ENCODE measurements at regions not wholly inside any gene's neighbourhood (a gene's known extent, or its start where the extent isn't known, plus 50 kb on each side); places are given as distances from the start of the nearest gene placed in this dataset.
"Not testable (repeated sequence)": the region's sequence is repeated elsewhere in the genome, so short reads cannot be mapped to it uniquely, and the experiment has no call there.

DNA sequence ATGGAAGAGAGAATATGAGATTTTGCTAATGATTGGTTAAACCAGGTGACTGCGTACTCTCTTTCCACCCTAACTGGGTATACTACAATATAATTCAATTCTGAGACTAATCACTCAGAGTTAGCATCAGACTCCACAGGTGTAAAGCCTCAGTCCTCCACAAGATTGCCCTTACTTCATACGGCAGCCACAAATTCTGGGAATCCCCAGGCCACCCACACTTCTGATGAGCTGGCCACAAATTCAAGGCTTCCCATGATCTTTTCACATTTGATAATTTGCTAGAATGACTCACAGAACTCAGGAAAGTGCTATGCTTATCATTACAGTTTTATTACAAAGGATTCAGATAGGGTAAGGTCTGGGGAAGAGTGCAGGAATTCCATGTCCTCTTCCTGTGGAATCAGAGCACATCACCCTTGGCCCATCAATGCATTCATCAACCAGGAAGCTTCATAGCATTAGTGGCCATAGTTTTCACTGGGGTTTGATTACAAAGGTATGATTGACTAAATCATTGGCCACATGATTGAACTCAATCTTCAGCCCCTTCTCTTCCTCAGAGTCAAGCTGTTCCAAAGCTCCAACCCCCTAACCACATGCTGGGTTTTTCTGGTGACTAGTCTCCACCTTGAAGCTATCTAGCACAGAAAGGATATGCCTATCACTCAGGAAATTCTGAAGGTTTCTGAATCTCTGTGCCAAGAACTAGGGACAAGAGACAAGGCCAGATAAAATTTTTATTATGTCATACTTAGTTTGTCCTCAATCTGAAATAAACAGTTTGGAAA lies 131.7 kb downstream of the HHIPL2 start:
- no peak for DNase-seq (ENCODE audit: low read depth)

DNA sequence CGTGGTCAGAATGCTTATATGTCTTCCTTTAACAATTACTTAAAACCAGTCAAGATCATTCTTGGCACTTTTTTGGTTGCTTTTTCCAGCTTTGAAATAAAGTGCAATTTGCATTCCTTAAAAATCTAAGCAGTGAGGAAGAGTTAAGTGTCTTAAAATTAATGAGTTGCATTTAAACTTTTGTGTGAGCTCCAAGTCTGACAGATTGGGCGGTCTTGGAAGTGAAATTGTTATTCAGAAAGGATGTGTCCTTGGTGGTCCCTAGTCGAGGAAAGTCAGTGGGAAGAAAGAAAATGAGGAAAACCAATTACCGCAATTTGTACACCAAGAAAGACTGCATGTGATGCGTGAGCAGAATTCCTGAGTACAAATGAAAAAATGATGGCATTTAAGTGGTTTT lies 132.5 kb downstream of the HHIPL2 start:
- DNase-seq (ENCODE audit: low read depth) = no peak

DNA sequence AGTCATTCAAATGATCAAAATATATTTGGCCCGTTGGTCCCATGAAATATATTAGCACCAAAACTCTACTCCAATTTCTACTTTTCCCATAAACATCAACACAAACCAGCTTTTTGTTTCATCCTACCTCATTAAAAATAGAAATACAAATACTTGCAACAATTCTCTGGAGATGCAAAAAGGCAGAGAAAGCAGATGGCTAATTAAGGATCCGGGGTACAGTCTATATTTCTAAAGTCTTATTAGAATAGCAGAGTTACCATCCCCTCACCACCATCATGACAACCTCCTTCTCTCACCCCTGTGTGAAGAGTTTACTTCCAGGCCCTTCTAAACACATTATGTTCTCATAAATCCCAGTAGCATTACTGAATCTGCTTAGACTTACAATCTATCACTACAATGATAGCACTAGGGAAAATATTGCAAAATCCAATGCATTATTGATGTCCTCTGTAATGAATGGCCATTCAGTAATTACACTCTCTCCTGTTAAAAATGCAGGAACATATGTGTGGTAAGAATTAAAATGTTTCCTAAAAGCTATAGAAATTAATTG lies 133.8 kb downstream of the HHIPL2 start:
- DNase-seq (ENCODE audit: low read depth) = no peak

DNA sequence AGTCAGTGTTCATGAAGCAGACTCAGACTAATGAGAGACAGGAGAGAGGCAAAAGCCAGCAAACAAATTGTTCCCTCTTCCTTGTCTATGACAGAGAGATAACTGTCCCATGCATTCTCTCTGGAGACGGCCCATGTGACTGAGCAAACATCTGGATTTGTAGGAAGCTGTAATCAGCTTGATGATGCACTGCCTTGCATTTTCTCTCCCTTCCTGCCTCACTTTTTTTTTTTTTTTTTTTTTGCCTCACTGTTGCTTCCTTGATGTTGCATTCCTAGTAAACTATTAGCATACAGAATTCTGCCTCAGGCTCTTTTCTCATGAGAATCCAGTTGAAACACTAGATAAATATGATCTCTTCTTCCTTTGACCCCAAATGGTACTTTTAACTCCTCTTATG lies 134.5 kb downstream of the HHIPL2 start:
- no peak for DNase-seq (ENCODE audit: low read depth)

DNA sequence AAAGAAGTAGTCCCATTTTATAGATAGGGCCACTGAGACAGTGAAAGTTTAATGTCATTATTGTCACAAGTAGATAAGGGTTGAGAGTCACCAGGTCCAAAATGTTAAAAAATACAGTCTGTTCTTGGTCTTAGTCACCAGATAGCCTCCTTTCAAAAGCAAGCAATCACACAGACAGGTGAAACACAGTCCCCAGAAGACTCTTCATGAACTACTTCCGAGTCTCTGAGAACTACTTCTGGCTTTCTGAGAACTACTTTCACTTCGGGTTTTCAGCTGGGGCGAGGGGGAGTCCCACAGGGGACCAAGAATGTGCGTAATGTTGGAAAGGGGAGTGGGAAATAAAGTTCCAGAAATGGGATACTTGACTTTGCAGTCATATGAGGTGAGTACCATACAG lies 143.2 kb downstream of the HHIPL2 start:
- no peak for DNase-seq (ENCODE audit: low read depth)

DNA sequence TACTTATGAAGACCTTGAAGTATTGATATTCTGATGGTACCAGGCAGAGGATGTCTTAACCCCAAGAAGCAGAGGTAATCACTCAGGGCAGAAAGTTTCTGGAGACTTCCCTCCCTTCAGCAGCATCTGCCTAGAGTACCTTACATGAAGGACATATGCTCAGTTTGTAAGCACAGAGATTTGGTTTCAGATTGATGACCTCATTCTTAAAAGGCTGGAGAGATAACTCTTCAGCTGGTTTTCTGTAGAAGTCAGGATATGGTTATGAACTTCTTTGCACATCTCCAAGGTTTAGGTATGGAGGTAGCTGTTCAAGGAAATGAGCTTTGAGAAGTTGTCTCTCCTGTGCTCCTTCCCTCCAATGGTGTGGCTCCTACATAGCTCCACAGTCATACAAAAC lies 148.7 kb downstream of the HHIPL2 start:
- no peak for DNase-seq (ENCODE audit: low read depth)

DNA sequence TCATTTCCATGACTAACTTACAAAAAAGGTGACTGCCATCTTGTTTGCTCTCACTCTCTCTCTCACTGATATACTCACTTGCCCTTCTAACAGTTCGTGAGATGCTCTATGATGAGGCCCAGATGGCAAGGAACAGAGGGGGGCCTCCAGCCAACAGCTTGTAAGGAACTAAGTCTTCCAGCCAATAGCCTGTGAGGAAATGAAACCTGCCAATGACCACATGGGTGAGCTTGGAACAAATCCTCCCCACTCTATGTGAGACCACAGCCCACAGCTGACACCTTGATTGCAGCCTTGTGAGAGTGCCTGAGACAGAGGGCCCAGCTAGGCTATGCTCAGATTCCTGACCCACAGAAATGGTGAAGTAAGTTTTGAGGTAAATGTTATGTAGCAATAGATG lies 153.7 kb downstream of the HHIPL2 start:
- DNase-seq (ENCODE audit: low read depth) = no peak

DNA sequence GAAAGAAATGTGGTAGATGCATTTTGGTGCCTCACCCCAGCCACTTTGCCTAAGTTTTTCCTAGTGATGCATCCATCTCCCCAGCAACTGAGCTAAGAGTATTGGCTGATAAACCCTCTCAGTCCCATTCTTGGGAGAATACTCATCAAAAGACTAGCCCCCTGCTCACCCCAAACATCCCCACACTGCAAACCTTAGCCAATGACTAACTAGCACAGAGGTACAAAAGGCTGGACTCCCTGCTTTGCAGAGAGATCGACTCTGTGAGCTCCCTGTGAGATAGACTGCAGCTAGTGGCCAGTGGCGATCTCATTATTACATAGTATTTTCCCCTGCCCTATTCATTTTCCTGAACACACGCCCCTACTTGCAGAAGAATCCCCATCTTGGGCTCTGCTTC lies 155.3 kb downstream of the HHIPL2 start:
- no peak for DNase-seq (ENCODE audit: low read depth)

DNA sequence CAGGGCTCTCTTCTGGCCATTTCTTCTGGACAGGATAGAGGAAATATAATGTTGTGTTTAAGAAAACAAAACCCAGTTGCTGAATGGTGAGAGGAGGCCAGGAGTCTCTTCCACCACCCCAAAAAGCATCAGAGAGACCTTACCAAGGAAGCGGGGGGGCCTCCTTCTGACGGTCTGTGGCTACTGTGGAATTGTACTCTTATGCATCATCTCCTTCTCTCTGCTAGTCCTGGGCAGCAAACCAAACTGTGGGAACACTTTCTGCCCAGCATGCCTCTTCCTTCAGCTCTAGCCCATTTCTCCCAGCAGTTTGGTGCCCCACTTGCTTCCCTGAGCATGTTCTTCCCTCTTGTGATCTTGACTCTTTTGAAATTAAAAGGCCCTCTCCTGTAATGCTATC lies 157.7 kb downstream of the HHIPL2 start:
- no peak for DNase-seq (ENCODE audit: low read depth)

DNA sequence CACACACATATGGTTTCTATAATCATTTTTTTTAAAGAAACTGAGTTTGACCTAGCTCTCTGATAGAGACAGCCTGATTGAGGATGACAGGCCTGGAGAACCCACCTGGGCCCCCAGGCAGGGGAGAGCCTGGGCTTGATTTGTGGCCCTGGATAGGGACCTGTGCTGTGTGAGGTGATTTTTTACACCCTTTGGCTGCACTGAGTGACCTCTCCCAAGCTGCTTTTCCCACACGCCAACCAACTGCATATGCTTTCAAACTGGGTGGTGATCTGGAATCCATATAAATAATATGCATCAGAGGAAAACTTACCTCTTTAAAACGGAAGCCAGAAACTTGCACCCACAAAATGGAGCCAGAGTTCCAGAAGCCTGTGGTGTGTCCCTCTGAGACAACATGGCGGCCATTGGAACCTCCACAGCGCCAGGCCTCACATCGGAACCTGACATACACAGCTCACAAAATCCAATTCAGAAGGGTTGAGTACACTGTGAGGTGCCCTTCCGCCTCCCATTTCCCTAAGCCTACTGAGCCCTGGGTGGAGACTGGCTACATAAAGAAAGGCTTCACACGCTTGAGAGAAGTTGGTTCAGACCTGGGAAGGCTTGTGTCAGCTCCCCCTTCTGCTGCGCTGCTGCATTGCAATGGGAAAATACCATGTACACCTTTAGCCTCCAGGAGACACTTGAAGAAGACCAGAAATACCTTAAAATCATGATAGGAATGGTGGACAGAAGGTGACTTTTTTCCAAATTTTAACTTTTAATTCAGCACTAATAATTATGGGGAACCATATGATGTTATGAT lies 160.7 kb downstream of the HHIPL2 start:
- no peak for DNase-seq (ENCODE audit: low read depth)

DNA sequence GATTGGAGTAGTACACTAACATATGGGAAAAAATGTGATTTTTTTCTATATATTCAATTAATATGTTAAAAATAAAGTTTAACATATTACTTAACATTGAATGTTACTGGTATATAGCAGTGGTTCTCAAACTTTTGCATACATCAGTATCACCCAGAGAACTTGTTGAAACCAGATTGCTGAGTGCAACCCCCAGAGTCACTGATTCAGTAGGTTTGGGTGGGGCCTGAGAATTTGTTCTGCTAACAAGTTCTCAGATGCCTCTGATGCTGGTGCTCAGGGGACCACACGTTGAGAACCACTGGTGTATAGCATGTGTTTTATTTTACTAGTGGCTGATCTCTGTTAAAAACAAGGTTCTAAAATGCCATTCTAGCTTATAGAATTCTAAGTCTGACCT lies 161.9 kb downstream of the HHIPL2 start:
- DNase-seq (ENCODE audit: low read depth) = no peak

DNA sequence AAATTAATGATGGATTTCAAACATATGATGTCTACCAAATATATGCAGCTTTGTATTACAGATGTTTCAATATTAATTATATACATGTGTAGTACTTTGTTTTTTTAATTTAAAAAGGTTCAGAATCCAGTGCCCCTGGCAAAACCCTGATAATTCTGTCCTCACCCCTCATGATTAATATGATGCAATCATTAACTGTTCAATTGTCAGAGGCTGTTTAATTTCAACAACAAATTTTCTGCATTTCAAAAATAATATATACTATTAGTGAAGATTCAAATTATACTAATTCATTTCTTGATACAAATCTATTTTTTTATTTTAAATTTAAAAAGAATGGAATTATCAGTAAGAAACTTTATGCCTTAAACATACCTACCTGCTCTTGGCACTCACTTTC lies 162.6 kb downstream of the HHIPL2 start:
- DNase-seq (ENCODE audit: low read depth) = no peak

DNA sequence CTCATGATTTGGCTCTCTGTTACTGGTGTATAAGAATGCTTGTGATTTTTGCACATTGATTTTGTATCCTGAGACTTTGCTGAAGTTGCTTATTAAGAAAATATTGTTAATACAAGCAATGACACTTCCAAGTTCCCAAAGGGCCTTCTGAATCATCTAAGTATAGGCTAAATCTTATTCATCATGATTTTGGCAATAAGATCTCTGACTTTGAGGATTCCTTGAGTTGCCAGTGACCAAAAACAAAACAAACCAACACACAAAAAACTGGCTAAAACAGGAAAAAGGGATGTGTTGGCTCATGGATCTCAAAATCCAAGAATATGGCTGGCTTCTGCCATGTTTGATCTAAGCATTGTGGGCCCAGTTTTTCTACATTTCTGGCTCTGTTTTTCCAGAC lies 163.4 kb downstream of the HHIPL2 start:
- no peak for DNase-seq (ENCODE audit: low read depth)

DNA sequence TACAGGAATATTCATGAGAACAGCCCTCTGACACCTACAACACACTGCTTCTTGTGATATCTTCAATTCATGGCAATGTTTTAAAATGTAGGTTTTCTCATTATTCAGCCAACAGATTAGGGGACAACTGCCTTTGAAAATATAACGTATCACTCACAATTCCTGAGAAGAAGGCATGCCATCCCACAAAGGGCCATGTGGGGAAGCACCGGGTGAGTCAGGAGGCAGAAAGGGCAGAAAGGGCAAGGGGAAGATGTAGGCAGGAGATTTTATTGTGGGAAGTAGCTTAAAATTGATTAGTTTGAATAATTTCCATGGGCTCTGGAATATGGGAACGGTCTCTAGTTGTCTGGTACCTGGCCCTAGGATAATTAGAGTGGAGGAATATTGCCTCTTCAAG lies 165.7 kb downstream of the HHIPL2 start:
- no peak for DNase-seq (ENCODE audit: low read depth)

DNA sequence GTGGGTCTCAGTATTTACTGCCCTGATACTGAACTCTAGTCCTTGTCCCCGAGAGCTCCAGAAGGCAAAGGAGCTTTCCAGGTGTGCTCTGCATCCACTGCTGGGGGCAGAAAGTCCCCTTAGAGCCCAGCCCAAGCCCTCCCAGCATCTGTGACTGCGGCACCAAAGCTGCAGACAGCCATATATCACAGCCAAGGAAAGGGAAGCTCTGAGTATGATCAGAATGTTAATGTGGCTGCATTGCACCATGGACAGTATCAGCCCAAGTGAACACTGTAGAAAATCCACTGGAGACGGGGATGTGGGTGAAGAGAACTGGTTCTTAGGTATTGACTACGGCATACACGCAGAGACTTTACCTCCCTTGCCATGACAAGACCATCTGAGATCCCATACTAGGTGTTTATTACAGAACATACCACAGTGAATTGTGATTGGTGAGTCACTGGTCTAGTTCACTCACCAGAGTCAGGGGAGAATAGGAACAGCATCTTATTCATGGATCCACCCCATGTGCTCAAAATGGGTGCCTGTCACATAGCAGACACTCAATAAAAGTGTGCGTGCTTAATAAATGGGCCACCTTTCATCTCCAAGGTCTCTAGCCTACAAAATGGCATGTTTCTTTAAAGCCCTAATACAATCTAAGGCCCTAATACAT lies 170.3 kb downstream of the HHIPL2 start:
- no peak for DNase-seq (ENCODE audit: low read depth)

DNA sequence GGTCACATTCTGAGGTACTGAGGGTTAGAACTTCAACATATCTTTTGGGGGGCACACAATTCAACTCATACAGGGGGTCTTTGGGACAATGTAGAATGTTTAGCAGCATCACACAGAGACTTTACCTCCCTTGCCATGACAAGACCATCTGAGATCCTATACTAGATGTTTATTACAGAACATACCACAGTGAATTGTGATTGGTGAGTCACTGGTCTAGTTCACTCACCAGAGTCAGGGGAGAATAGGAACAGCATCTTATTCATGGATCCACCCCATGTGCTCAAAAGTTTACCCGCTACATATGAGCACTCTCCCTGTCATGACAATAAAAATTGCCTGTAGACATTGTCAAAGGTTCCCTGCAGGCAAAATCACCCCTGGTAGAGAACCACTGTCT lies 171.1 kb downstream of the HHIPL2 start:
- DNase-seq (ENCODE audit: low read depth) = not testable (repeated sequence)

DNA sequence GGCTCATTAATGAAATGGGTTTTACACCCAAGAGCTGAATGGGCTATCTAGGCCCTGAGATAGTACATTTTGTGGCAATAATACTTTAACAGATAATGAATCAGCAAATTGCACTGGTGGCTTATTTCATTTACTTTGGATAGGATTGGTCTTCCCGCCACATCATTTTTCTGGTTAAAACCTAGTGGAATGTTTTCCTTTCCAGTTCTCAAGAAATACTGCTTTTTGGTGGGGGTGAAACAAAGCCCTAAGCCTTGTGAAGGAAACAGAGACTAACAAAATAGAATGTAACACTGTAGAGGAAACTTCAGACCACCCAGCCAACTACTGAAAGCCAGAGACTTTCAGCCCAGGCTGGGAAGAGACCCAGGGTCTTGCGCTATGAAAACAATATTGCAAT lies 172.2 kb downstream of the HHIPL2 start:
- no peak for DNase-seq (ENCODE audit: low read depth)

DNA sequence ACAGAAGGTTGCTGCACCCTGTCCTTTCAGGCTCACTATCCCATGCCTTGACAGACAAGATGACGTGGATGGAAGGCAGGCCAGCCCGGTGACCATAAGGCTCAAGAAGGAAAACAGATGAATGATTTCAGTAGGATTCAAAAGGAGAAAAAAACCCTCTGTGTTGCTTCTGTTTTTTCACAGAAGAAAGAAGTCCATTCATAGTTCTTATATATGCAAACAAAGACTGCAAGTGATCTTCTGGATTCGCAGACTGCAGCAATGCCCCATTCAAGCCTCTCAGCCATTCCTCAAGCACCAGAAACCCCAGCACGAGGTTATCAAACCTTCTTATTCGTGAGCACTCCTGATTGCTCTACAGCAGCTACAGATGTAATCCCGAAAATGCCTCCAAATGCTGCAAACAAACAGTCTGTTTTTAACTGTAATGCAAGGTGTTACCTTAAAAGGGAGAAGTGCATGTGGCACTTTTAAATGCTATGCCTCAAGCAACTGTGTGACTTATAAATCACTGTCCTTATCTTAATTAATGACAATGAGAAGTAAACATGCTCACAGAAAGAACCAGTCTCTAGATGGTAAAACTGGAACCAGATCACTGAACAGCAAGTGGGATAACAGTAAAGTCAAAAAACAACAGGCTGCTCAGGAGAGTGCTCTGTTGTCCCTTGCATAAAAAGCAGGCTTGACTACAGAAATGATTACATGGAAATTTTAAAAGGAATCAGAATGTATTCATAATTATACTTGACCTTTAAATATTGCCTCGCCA lies 173.9 kb downstream of the HHIPL2 start:
- no peak for DNase-seq (ENCODE audit: low read depth)

DNA sequence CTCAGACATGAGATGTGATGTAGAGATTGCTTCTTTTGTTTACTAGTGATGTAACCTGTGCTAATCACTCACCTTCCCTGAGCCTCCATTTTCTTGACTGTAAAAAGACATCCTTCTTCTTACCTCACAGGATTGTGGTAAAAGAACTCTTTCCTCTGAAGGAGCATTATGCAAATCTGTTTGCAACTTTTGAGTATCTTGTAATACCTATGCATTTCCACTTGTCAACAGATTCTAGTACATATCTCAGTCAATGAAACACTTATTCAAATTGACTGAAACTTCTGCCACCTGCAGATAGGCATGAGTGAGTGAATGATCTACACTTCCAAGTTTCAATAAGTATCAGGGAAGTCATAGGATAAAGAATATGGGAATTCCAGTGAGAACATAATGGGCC lies 174.7 kb downstream of the HHIPL2 start:
- DNase-seq (ENCODE audit: low read depth) = no peak

DNA sequence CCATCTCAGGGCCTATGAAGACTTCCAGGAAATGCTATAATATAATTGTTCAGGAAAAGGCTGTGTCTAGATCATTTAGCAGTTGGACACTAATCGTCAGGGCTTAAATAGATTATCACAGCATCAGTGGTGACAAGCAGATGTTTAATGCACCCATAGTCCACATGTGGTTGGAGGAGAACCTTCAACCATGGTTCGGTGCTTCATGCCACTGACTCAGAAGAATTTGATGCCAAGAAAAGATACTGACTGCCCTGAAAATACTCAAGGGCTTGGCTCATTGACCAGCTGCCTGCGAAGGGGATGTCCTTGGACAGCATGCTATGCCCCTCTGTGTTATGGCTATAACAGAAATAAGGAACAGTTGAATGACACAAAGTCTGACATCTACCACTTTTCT lies 175.7 kb downstream of the HHIPL2 start:
- no peak for DNase-seq (ENCODE audit: low read depth)

DNA sequence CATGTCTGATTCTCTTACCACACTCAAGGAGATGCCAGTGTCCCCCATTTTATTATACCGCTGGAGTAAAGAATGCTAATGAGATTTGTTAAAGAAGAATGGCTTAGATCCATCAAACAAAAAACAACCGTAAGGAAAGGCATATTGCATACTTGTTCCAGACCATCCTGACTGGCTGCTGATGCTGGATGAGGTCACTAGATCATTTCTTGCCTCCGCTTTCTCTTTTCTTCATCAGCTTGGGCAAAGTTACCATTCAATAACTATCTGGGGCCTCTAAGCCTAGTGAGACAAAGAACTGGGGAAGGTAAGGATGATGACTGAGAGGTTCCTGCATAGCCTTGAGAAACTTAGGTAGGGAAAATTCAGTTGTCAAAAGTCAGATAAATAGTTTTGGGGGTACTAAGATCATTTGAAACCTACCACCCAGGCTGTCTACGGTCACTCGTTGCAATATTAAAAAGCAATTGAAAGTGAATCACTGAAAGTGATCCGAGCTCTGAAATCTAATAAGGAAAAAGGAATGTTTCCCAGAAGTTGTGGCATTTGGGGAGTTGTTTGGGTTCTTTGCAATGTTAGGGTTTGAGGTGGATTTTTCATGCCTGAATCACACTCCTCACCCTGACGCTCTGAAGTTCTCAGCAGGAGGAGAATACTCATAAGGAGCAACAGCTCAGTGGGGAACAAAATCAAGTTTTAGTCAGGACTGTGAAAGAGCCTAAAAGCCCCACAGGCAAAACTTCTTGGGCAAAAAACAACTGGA lies 176.8 kb downstream of the HHIPL2 start:
- no peak for DNase-seq (ENCODE audit: low read depth)
